HG02973 (cell line): ENCODE measurements at regions not wholly inside any gene's neighbourhood (a gene's known extent, or its start where the extent isn't known, plus 50 kb on each side); places are given as distances from the start of the nearest gene placed in this dataset.
"Not testable (repeated sequence)": the region's sequence is repeated elsewhere in the genome, so short reads cannot be mapped to it uniquely, and the experiment has no call there.

Source experiments
- ATAC-seq: cut with Tn5 transposase; IDR thresholded peaks from one replicate; pipeline ENCODE4 v1.9.1; 2021; ENCODE audit warnings: moderate library complexity; ENCODE audit not compliant: unreplicated experiment

DNA sequence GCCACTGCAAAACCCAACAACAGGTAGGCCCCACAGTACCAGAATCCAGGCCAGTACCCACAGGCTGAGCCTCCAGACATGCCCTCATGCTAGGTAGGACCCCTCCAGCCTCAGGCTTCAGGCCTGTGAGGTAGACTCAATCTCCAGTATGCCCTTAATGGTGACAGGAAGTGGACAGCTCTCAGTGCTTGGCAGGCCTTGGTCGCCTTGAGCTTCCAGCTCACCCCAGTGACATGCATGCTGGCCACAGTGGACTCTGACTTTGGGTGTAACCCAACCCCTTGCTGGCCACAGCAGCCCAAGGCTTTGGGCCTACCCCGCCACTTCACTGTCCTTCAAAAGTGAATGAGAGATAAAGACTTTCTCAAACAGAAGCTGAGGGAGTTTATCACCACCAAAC, 324.2 kb downstream of the ANTXR2 start:
- no peak for ATAC-seq

DNA sequence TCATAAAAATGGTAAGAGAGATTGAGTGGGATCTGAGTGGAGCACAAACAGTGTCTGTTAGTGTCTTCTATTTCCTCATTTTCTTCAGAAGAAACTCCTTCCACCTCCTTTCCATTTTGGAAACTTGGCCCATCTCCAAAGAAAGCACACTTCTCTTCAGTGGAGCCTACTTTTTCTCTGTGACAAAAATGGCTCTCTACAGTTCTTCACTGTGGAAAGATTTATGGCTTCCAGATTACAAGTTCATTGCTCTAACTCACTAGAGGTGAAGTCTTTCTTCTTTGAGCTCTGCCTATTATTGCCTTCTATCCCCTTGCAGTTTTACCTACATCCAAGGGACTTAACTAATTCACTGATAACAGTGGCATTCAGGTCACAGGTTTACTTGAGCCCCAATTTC, 325.8 kb downstream of the ANTXR2 start:
- no peak for ATAC-seq

DNA sequence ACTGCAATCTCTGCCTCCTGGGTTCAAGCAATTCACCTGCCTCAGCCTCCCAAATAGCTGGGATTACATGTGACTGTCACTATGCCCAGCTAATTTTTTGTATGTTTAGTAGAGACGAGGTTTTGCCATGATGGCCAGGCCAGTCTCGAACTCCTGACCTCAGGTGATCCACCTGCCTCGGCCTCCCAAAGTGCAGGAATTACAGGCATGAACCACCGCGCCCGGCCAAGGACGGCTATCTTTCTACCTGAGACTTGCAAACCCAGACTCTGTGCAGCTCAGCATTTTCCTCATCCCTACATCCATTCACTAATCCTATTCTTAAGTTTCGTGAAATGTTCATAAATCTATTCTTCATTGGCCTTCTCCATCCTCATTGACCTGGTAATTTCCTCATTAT, 330.0 kb downstream of the ANTXR2 start:
- no peak for ATAC-seq

DNA sequence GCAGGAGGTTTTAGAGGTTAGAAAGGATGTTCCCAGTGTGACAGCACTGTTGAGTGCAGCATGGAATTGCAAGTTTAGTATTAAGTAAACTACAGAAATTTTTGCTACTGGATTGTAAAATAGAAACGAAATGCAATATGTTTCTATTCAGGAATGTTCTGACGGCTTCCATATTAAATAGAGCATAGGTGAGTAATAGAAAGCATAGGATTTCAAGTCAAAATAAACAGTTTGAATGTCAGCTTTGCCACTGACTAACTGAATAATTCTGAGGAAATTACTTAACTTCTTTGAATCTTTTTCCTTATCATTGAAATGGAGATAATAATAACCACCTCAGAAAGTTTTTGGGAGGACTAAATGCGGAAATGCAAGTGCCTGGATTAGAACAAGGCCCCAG, 331.9 kb upstream of the GK2 start:
- ATAC-seq: no peak

DNA sequence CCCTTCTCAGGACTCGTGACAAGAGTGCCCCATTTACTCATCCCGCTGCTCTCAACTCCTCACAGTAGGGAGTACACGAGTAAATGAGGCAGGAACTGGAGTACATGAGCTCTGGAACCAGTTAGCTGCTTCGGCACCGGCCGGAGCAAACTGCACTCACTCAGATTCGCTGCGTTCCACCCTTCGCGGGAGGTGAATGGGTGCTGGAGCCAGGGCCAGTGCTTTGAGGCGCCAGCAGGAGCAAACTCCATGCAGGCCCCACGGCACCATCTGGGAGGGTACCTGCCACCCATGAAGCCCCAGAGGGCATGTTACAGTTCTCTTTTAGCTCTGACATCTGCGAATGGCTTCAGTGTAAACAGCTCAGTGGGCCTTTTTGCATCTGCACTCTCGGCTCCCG, 315.5 kb upstream of the GK2 start:
- no peak for ATAC-seq

DNA sequence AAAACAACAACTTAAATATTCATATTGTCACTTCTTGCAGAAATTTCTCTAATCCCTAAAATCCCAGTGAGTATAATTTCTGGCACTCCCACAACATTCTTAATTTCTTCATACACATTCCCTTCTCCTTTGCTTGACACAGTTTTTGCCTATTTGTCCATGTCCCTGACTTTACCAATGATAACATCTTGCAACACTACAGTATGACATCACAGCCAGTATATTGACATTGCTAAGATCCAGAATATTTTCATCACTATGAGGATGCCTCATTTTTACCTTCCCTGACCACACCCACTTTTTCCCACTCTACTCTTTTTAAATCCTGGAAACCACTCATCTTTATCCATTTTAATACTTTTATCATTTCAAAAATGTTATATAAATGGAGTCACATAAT, 292.3 kb upstream of the GK2 start:
- ATAC-seq: no peak

DNA sequence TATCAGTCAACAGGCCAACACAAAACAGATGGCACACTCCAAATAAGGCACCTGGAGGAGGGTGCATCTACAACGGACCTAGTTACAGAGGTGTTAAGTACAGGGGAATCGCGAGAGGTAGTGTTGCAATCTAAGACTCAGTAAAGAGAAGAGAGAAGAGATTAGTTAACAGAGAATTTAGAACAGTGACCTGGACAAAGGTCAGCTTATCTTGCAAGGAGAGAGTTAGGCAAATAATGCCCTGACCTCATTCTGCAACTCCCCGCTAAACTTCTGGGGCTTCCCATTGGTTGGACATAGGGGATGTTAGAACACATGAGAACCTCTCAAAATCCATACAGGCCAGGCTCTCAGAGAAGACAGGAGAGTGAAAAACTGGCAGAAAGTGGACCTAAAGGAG, 289.4 kb upstream of the GK2 start:
- ATAC-seq: no peak

DNA sequence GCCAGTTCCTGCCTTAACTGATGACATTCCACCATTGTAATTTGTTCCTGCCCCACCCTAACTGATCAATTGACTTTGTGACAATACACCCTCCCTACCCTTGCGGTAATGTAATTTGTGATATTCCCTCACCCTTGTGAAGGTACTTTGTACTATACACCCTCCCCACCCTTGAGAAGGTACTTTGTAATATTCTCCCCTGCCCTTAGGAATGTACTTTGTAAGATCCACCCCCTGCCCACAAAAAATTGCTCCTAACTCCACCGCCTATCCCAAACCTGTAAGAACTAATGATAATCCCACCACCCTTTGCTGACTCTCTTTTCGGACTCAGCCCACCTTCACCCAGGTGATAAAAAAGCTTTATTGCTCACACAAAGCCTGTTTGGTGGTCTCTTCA, 288.5 kb upstream of the GK2 start:
- not testable (repeated sequence) for ATAC-seq

DNA sequence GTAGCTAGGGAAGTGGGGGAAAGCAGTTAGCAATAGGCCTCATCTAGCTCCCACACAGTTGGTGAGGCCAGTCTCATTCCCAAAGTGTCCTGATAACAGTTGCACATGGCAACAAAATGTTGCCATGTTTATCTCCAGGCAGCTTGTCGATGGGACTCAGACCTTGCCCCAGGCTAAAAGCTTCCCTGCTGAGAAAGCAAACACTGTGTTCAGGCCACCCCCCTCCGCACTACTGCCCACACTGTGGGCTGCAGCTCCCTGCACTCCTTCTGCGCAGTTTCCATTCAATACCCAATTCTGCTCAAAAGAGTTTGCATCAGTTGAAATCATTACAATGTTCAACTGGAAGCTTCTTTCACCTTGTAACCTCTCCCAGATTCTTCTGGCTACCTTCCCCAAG, 287.8 kb upstream of the GK2 start:
- ATAC-seq: no peak

DNA sequence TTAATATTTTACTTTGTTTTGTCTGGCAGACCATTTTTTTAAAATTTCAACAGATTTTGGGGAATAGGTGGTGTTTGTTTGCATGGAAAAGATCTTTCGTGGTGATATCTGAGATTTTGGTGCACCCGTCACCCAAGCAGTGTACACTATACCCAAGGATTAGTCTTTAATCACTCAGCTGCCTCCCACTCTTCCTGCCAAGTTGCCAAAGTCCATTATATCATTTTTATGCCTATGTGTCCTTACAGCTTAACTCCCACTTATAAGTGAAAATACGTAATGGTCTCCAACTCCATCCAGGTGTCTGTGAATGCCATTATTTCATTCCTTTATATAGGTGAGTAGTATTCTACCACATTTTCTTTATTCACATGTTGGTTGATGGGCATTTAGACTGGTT, 281.7 kb upstream of the GK2 start:
- no peak for ATAC-seq

DNA sequence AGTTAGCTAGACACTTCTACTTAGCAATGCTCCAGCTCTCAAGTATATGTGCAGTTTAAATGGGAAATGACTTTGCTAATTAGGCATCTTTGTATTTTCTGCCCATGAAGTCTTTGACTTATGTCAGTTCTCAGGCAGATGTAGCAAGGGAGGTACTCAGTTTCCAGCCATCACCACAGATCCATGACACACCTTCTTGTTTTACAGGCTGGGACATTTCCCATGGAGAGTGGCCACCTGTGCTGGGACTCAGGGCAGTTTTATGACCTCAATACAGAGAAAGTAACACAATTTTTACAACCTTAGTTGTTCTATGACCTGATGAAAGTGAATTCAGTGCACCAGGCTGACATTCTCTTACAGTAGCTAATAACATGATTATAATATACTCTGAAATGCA, 280.7 kb upstream of the GK2 start:
- ATAC-seq: no peak

DNA sequence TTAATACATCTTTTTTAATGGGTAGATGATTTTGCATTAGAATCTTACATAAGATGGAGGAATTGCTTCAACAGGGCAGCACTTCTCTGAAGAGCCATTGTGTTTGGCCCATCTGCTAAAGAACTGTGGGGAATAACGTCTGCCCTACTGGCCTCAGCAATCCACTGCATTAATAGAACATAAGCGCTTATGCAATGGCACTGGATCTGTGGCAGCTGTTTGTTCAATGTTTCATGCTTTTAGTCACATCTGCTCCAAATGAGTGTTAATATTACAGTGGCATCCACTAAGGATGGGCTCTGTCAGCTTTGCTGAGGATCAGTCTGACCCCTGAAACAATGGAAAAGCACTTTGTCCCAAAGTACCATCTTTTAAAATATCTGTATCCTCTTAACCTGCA, 279.0 kb upstream of the GK2 start:
- ATAC-seq: no peak

DNA sequence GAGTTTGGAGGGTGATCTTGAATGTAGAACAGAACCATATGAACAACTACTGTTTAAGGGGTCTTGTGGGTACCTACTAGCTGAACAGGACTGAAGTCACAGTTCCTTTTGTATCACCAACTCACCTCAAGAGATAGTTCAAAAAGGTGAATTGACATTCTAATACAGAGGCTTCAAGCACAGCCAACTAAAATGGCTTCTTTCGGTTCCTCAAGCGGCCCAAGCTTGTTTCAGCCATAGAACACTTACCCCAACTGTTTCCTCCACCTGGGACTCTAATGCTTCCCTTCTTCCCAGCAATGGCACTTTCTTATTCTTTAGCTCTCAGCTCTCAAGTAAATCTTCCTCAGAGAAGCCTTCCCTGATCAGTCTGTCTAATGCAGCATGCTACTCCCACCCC, 277.5 kb upstream of the GK2 start:
- ATAC-seq: no peak

DNA sequence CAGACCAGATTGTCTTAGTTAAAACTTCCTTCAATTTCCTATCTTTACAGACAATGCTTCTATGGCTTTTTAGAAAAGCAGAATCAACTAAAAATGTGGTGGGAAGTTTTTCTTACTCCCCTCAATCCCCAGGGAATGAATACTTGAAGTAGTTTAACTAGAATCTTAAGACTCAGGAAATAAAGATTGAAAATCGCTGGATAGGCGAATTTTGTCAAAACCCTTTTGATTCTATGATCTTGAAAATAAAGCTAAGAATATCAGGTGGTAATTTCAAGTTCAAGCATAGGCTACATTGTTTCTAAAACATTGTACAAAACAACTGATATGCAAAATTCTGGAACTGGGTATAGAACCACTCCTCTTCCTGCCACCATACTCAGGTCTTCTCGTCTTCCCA, 276.5 kb upstream of the GK2 start:
- no peak for ATAC-seq

DNA sequence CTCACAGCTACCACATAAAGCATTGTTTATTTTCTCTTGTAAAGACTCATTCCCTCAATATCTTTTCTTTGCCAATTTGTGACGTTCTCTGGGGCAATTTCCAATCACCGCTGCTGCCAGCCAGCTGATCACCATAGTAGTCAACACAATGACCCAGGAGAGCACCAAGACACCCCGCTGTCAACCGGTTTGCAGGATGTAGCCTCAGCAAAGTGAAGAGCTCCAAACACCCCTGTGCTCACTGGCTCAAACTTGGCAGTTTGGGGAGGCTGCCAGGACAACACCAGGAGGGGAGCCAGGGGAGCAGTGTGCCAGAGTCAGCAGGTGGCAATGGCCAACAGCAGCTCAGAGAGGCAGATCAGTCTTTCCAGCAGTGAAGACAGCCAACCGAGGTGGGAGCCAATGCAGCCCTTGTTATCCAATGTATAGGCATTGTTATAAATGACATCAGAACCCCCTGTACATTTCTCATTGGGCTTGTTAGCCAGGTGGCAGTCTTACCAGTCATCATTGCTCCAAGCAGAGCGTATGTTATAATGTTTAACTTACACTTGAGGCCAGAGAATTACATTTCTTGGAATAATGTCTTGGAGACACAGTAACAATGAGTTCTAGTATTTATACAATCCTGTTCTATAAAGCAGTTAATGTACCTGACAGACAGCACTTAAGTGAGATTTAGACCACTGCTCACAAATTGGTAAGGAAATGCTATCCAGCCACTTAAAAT, 274.9 kb upstream of the GK2 start:
- ATAC-seq: no peak

DNA sequence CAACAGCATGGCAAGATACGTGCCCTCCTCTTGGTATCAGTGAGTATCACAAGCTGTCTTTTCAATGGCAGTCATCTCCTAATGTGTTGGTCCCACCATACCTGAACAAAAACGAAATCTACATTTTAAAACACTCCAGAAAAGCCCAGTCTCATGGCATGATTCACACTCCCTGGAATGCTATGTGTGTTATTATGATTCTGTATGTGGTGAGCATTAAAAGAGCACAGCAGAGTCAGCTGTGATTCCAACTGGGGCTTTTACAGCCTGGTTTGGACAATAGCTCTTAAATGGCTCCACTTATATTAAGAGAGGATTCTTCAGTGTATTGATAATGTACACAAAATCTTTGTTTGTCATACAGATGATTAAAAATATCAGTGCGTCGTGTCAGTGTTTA, 274.1 kb upstream of the GK2 start:
- no peak for ATAC-seq

DNA sequence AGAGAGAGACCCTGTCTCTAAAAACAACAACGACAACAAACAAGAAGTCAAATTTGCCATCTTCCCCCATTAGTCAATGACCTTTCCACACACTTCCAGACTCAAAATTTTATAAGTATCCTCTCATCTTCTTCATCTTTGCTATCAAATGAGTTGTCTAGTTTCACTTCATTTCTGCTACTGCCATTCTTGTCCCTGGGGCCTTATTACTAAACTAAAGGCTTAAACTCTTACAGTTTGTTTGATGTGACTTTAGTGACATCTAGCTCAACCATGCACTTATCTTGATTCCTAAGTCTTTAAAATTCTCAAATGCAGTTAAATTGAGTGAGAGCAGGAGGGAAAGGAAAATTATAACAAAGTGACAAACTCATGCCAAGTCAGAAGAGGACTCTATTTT, 271.8 kb upstream of the GK2 start:
- ATAC-seq: no peak

DNA sequence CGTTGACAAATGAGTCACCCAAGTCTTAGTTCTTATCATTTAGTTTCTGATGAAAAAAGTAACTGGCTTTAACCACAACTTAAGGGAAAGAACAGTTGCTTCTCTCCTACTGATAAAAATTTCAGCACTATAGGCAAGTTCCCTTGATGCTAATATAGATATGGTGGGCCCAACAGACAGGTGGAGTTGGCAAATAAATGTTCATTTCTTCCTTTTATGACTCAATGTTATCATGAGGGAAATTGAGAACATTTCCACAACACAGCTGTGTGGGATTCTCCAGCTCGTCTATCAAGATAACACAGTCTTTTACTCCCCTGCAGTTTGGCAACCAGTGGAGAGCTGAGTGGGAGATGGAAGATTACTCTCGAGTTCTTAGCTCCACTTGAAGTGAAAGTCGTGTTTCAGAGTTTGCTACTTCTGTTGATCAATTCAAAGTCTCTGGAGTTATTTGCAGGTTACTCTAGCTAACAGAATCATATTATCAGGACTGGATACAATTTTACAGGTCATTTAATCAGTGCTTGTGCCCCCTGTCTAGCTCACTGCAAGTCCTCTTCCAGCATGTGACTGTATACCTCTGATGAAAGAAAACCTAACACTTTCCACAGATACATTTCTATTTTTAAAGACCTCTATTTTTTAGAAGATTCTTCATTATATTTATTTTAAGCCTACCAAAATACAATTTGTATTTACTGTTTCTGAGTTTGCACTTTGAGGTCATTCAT, 270.6 kb upstream of the GK2 start:
- ATAC-seq: no peak

DNA sequence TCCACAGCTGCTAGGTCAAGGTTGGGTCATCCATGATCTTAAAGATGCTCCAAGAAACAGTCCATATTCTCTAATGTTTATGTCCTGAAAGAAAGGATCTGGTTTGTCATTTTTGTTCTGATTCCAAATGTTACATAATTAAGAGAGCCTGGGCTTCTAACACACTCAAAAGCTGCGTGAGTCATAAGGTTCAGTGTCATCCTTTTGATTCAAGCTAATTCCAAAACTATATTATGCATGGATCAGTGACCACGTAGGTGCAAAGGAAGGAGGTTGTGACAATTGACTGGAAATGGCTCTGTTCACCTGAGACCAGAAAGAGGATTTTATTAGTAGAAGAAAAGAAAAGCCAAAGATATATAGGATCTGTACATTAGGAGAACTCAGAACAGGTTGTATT, 268.7 kb upstream of the GK2 start:
- ATAC-seq: no peak

DNA sequence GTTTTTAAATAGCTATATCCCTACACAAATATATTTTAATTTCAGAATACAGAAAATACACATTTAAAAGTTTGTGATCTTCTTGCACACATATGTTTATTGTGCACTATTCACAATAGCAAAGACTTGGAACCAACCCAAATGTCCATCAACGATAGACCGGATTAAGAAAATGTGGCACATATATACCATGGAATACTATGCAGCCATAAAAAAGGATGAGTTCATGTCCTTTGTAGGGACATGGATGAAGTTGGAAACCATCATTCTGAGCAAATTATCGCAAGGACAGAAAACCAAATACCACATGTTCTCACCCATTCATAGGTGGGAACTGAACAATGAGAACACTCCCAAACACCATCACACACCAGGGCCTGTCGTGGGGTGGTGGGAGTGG, 266.9 kb upstream of the GK2 start:
- not testable (repeated sequence) for ATAC-seq

DNA sequence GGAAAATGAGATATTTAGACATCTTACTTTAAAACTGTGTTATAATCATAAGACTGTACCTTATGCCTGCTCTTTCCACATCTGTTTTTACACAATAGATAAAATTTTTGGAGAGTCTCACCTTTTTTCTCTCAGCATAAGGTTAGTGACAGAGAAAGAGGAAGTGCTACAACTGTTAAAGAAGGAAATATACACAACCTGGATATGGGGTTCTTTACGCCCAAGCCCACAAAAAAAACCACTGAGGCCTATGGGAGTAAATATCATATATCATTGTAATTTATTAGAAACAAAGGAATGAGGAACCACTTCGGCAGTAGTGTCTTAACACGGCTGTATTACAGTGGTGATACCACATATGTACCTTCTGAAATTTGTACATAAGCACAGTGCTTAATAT, 265.9 kb upstream of the GK2 start:
- ATAC-seq: no peak

DNA sequence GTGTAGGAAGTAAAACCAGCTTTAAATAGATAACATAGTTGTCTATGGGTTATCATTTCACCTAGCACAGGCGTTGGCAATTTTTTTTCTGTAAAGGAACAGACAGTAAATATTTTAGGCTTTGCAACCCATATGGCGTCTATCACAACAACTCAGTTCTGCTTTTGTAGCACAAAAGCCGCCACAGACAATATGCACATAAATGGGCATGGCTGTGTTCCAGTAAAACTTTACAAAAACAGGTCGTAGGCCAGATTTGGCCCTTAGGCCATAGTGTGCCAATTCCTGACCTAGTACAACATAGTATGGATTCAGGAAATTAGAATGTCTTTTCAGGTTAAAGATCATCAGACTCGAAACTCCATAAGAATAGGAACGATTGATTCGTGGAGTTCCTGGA, 265.3 kb upstream of the GK2 start:
- no peak for ATAC-seq

DNA sequence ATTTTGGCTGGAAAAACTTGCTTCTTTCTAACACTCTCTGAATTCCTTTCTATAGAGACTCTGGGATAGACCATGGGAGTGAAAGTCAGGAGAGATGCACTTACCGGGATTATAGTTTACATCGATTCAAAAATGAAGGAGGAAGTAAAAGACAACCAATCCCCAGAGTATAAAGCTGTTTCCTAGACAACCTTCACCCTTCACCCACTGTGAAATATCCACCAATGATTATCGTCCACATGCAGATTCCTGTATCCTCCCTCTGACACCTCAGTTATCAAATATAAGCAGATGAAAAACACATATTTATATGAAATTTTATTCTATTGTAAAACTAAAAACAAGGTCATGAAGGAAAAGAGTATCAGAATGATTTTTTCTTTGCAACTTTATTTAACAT, 258.8 kb upstream of the GK2 start:
- no peak for ATAC-seq
